Endothelial cell of umbilical vein (primary cell): ENCODE measurements at regions not wholly inside any gene's neighbourhood (a gene's known extent, or its start where the extent isn't known, plus 50 kb on each side); places are given as distances from the start of the nearest gene placed in this dataset.

Source experiments
- CTCF ChIP-seq, 2 donors: IDR thresholded peaks; 1 replicate in 1 of 2; 2 replicates in 1 of 2; pipeline ENCODE4 v1.5.1; 2011; ENCODE audit warnings: low read length in 2 of 2, mild to moderate bottlenecking in 2 of 2, moderate library complexity in 2 of 2, control low read depth in 1 of 2, inconsistent platforms in 1 of 2, low read depth in 1 of 2; ENCODE audit not compliant: insufficient read depth in 1 of 2; ENCODE audit errors: extremely low read depth in 1 of 2
- EZH2 ChIP-seq: IDR thresholded peaks from 2 replicates; pipeline ENCODE4 v1.6.1; 2012; ENCODE audit warnings: borderline replicate concordance, low read depth, mild to moderate bottlenecking, moderate library complexity, low read length, inconsistent platforms; ENCODE audit not compliant: severe bottlenecking
- GATA2 ChIP-seq: IDR thresholded peaks from 2 replicates; pipeline ENCODE4 v1.7.0; 2011; ENCODE audit warnings: low read depth, mild to moderate bottlenecking, moderate library complexity, mixed read lengths, low read length; ENCODE audit not compliant: insufficient read length, insufficient read depth
- MAX ChIP-seq: IDR thresholded peaks from 2 replicates; pipeline ENCODE4 v1.6.1; 2011; ENCODE audit not compliant: insufficient read depth, insufficient read length
- POLR2A ChIP-seq: IDR thresholded peaks from 2 replicates; pipeline ENCODE4 v1.6.1; 2012; ENCODE audit warnings: low read depth, mild to moderate bottlenecking, control low read depth, low read length
- POLR2AphosphoS5 ChIP-seq: IDR thresholded peaks from 2 replicates; pipeline ENCODE4 v1.6.1; 2012; ENCODE audit warnings: low read depth, mild to moderate bottlenecking, control low read depth, low read length, moderate library complexity; ENCODE audit not compliant: insufficient read depth

- TF ChIP-seq POLR2A (no peak), GATA2 (no peak), CTCF (IDR thresholded peaks at IDR 0.05; ENCODE audit: extremely low read depth in 1 of 2, insufficient read depth in 1 of 2, low read depth in 1 of 2, low read length in 2 of 2) (no peak), MAX (no peak), POLR2AphosphoS5 (no peak), EZH2 (no peak)
Measured at GRCh38 chr12:54795644-54796043, 58.7 kb upstream of the MUCL1 start.
